Prostate gland (tissue), 1 donor: ENCODE measurements at regions not wholly inside any gene's neighbourhood (a gene's known extent, or its start where the extent isn't known, plus 50 kb on each side); places are given as distances from the start of the nearest gene placed in this dataset.

Source experiments
- POLR2A ChIP-seq: fragments of 450-650 bp; IDR thresholded peaks from one replicate; pipeline ENCODE4 v1.6.1; 2016; ENCODE audit warnings: antibody characterized with exemption, mild to moderate bottlenecking
- POLR2AphosphoS5 ChIP-seq: sonication (generic); formaldehyde crosslinking; IDR thresholded peaks from one replicate; pipeline ENCODE4 v1.6.1; 2017; ENCODE audit warnings: antibody characterized with exemption

DNA sequence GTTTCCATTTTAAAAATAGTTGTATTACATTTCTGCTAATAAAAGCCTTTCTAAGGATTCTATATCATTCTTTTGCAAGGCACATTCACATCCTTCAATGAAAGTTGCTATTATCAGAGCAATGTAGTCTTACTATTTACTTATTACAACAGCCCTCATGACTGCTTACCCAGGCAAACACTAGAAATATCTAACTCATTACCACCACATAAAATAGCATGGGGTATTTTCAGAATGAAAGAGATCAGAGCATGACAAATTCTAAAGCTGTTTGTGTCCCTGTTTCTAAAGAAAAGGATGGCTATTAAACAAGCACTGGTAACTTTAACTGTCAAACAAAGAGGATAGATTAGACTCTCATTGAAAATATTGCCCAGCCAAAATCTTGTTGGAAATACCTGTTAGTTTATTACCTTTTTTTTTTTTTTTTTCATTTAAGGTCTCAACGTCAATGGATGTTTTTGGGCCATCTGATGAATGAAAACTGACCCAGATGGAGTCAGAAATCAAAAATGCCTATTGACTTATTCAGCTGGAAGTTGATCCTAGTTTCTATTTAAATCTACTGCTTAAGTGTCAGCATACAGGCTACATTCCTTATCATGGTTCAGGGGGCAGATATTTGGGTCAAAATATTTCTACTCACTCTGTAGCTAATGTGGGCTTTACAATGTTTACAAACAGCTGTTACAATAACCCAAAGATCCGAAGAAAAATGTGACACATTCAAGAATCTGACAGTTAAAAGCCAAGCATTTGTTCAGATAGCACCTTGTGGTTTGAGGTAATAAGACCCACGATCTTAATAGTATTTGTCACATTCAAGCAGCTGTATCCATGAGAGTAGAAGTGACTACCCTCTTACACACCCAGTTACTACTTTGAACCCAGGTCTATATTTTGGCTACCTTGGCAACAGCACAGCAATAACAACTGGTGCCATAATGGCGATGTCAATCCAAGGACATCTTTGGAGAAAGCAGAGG is 554.8 kb upstream of the MEF2C start:
- TF ChIP-seq POLR2AphosphoS5 (no peak), POLR2A (no peak)
